GM12878 (cell line): ENCODE measurements at regions not wholly inside any gene's neighbourhood (a gene's known extent, or its start where the extent isn't known, plus 50 kb on each side); places are given as distances from the start of the nearest gene placed in this dataset.

Experiments
- ATAC-seq: fragments of 200-7000 bp; cut with Tn5 transposase; 3 replicates; pipeline ENCODE4 v1.9.1; 2020; ENCODE audit warnings: mild to moderate bottlenecking, moderate library complexity
- BruUV-seq: library from RNA; stranded (reverse); fragments of 400-500 nt; replicated peaks from 2 replicates; lab custom pipeline; 2021; lab: Mats Ljungman, UMichigan
- CTCF ChIA-PET: fragments of 300-600 bp; sonication (Branson Sonifier 250); formaldehyde crosslinking; extraction: SDS; loops from one replicate; lab custom pipeline; 2021; ENCODE audit warnings: inconsistent platforms; lab: Yijun Ruan, JAX
- POLR2A ChIA-PET: fragments of 350-600 bp; formaldehyde crosslinking; extraction: SDS; loops from one replicate; lab custom pipeline; 2021; ENCODE audit warnings: inconsistent platforms; lab: Charles Lee
- RAD21 ChIA-PET: fragments of 300-600 bp; sonication (Branson Sonifier 250); formaldehyde crosslinking; loops from one replicate; lab custom pipeline; 2023; ENCODE audit warnings: antibody characterized with exemption; ENCODE audit not compliant: unreplicated experiment; lab: Charles Lee
- SMC1A ChIA-PET: fragments of 300-600 bp; sonication (Branson Sonifier 250); formaldehyde crosslinking; loops from one replicate; lab custom pipeline; 2023; ENCODE audit not compliant: unreplicated experiment, uncharacterized antibody; lab: Charles Lee
- DNase-seq: peaks from one replicate; pipeline ENCODE4 v3.0.0-alpha.2; 2011; ENCODE audit warnings: low read depth, low spot score
- FAIRE-seq: peaks from 3 replicates; lab custom pipeline; 2011; peaks lifted over from hg19 to GRCh38; lab: Jason Lieb, UNC
- H2AFZ ChIP-seq: 2 replicates; pipeline ENCODE4 v1.6.0; 2011; ENCODE audit warnings: low read depth, low read length, control low read depth; ENCODE audit not compliant: control insufficient read depth
- H3K27ac ChIP-seq: 2 replicates; pipeline ENCODE4 v1.5.1; 2011; ENCODE audit warnings: control low read depth; ENCODE audit not compliant: control insufficient read depth, insufficient read depth
- H3K27me3 ChIP-seq, 2 experiments: replicated peaks in 1 of 2; 2 replicates each; pipeline versions ENCODE4 v1.6.0 to v1.6.1; 2011; ENCODE audit warnings: low read length in 1 of 2; ENCODE audit not compliant: control insufficient read depth in 2 of 2, insufficient read depth in 2 of 2
- H3K36me3 ChIP-seq, 2 experiments: 2 replicates each; pipeline ENCODE4 v1.5.1; 2011; ENCODE audit warnings: low read length in 1 of 2; ENCODE audit not compliant: control insufficient read depth in 2 of 2, insufficient read depth in 2 of 2
- H3K4me1 ChIP-seq: 2 replicates; pipeline ENCODE4 v1.6.1; 2011; ENCODE audit warnings: mild to moderate bottlenecking, low read length, moderate library complexity, mixed read lengths; ENCODE audit not compliant: control insufficient read depth, insufficient read depth
- H3K4me2 ChIP-seq: 2 replicates; pipeline ENCODE4 v1.6.0; 2011; ENCODE audit warnings: control low read depth; ENCODE audit not compliant: control insufficient read depth, insufficient read depth
- H3K4me3 ChIP-seq: fragments of 200-600 bp; sonication (generic); 2 replicates; pipeline ENCODE4 v1.5.1; 2016
- H3K79me2 ChIP-seq: 2 replicates; pipeline ENCODE4 v1.6.0; 2011; ENCODE audit warnings: low read length; ENCODE audit not compliant: control insufficient read depth, insufficient read depth
- H3K9ac ChIP-seq: 2 replicates; pipeline ENCODE4 v1.8.0; 2011; ENCODE audit warnings: low read length, control low read depth, mixed read lengths; ENCODE audit not compliant: control insufficient read depth, insufficient read depth
- H3K9me3 ChIP-seq: replicated peaks from 3 replicates; pipeline ENCODE4 v1.5.1; 2011; ENCODE audit warnings: mild to moderate bottlenecking, low read length; ENCODE audit not compliant: control insufficient read depth, insufficient read depth
- H4K20me1 ChIP-seq: 2 replicates; pipeline ENCODE4 v1.6.0; 2011; ENCODE audit not compliant: control insufficient read depth, insufficient read depth
- BCL11A ChIP-seq: IDR thresholded peaks from 2 replicates; pipeline ENCODE4 v1.6.1; 2011; ENCODE audit warnings: low read depth, low read length
- CREB1 ChIP-seq: IDR thresholded peaks from 2 replicates; pipeline ENCODE4 v1.6.1; 2012; ENCODE audit warnings: low read depth, mild to moderate bottlenecking, inconsistent platforms
- CREM ChIP-seq: IDR thresholded peaks from 2 replicates; pipeline ENCODE4 v1.6.1; 2014; ENCODE audit warnings: antibody characterized with exemption, low read depth
- FOXK2 ChIP-seq: fragments of 450-650 bp; IDR thresholded peaks from 2 replicates; pipeline ENCODE4 v1.6.1; 2017; ENCODE audit warnings: mild to moderate bottlenecking, moderate library complexity
- HCFC1 ChIP-seq: fragments of 150-350 bp; IDR thresholded peaks from 2 replicates; pipeline ENCODE4 v1.6.1; 2014; ENCODE audit warnings: low read length
- IKZF2 ChIP-seq, 2 experiments: fragments of 450-650 bp; IDR thresholded peaks; 2 replicates each; pipeline ENCODE4 v1.6.1; 2017; ENCODE audit warnings: mild to moderate bottlenecking in 2 of 2, moderate library complexity in 2 of 2
- MTA3 ChIP-seq: IDR thresholded peaks from 2 replicates; pipeline ENCODE4 v1.6.1; 2012; ENCODE audit warnings: low read length, inconsistent platforms, borderline replicate concordance
- NR2C1 ChIP-seq: fragments of 450-650 bp; IDR thresholded peaks from 2 replicates; pipeline ENCODE4 v1.6.1; 2017; ENCODE audit warnings: antibody characterized with exemption, mild to moderate bottlenecking, moderate library complexity
- NR2C2 ChIP-seq: IDR thresholded peaks from 2 replicates; pipeline ENCODE4 v1.6.1; 2011; ENCODE audit warnings: borderline replicate concordance, low read depth; ENCODE audit not compliant: control insufficient read depth, insufficient read length
- POLR2A ChIP-seq: IDR thresholded peaks from 2 replicates; pipeline ENCODE4 v1.6.1; 2011; ENCODE audit warnings: low read depth, mild to moderate bottlenecking, low read length
- POLR2AphosphoS2 ChIP-seq: IDR thresholded peaks from 2 replicates; pipeline ENCODE4 v1.6.1; 2011; ENCODE audit warnings: low read depth, mild to moderate bottlenecking, low read length, improper control_type of control experiment, moderate library complexity
- RBBP5 ChIP-seq: fragments of 200-600 bp; sonication (generic); conservative IDR thresholded peaks from 2 replicates; pipeline ENCODE4 v1.6.1; 2016
- RCOR1 ChIP-seq: conservative IDR thresholded peaks from 2 replicates; pipeline ENCODE4 v1.6.1; 2012; ENCODE audit warnings: low read depth, low read length, improper control_type of control experiment
- SMAD1 ChIP-seq: fragments of 450-650 bp; IDR thresholded peaks from 2 replicates; pipeline ENCODE4 v1.6.1; 2018; ENCODE audit warnings: mild to moderate bottlenecking, low read depth; ENCODE audit not compliant: partially characterized antibody
- STAT1 ChIP-seq: fragments of 450-650 bp; conservative IDR thresholded peaks from 2 replicates; pipeline ENCODE4 v1.6.1; 2014; ENCODE audit warnings: antibody characterized with exemption, mild to moderate bottlenecking
- TCF12 ChIP-seq: IDR thresholded peaks from 2 replicates; pipeline ENCODE4 v1.6.1; 2011; ENCODE audit warnings: low read depth, mild to moderate bottlenecking, low read length
- TCF3 ChIP-seq: IDR thresholded peaks from 2 replicates; pipeline ENCODE4 v1.6.1; 2012; ENCODE audit warnings: low read depth, mild to moderate bottlenecking, low read length, borderline replicate concordance; ENCODE audit not compliant: insufficient read depth
- ZNF207 ChIP-seq: fragments of 450-650 bp; IDR thresholded peaks from 2 replicates; pipeline ENCODE4 v1.6.1; 2014; ENCODE audit warnings: antibody characterized with exemption, mild to moderate bottlenecking, borderline replicate concordance
- ZNF217 ChIP-seq: fragments of 450-650 bp; IDR thresholded peaks from 2 replicates; pipeline ENCODE4 v1.6.1; 2017; ENCODE audit warnings: antibody characterized with exemption, mild to moderate bottlenecking
- ZNF274 ChIP-seq: IDR thresholded peaks from one replicate; pipeline ENCODE4 v1.8.0; 2011; ENCODE audit not compliant: insufficient read length, insufficient read depth
- WGBS: methylation state at CpG from one replicate; pipeline ENCODE4 v1.1.6; 2016; ENCODE audit warnings: low lambda C conversion rate; ENCODE audit not compliant: insufficient replicate concordance, insufficient coverage; ENCODE audit errors: missing lambda C conversion rate; 5-methylcytosine and 5-hydroxymethylcytosine counted together
- in situ Hi-C: fragments of 300-500 bp; cut with MboI; formaldehyde crosslinking; loops from 9 replicates; pipeline ENCODE4 v1.14.3; 2018; ENCODE audit warnings: mixed read lengths
- intact Hi-C: fragments of 100-400 bp; cut with micrococcal nuclease; formaldehyde crosslinking; loops from one replicate; pipeline ENCODE4 v1.14.2; 2022; ENCODE audit not compliant: unreplicated experiment
- TF ChIP-seq, protein P1 (sequence below): IDR thresholded peaks from 2 replicates; pipeline ENCODE4 v1.6.1; 2012; ENCODE audit warnings: low read length, inconsistent platforms
- TF ChIP-seq, protein P2 (sequence below): fragments of 450-650 bp; IDR thresholded peaks from 2 replicates; pipeline ENCODE4 v1.6.1; 2016; ENCODE audit warnings: mild to moderate bottlenecking, moderate library complexity, borderline replicate concordance

DNA sequence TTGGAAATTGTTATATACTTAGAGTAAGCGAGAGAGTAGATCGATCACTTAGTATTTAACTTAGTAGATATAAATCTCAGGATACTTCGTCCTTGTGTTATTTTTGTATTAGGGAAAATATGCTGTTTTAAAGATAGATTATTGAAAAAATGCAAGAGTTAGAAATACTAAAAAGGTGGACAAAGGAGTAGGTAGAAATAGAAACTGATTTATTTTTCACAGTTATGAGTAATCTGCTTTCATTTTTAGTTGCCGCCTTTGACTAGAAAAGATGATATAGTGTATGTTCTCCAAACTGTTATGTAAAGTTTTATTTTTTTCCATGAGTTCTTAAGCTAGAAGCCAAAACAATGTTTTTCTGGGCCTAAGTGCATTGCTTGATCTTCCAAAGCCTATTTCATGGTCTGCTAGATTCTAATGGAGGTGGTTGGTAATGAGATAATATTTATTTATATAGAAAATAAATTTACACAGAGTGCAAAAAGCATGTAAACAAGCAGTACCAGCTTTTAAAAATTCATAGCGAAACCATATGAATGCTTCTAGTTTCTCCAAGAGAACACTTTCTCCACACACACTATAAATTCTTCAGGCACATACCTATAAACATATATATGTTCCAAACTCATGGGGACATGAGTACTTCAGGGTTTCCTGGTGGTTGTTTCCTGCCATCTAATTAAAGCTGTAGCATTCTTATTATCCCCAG, 61.1 kb downstream of the DIPK2A start:
- H3K4me1 ChIP-seq = peaks cover 33% of the 10 kb centered on the region
- ChIA-PET CTCF (interaction anchor here (0.7 to 3.0 kb wide), 3 partner anchors 14 to 61 kb away, joined by 3 to 14 read pairs (median 7); partner anchors contain the start of gene DIPK2A), POLR2A (interaction anchor here (1.3 kb wide), 1 partner anchor 61 kb away, joined by 4 read pairs; the partner anchor contains the start of gene DIPK2A), SMC1A (interaction anchor here (0.6 to 7.5 kb wide), 4 partner anchors 27 to 196 kb away, joined by 3 to 53 read pairs (median 4); no protein-coding TSS in a partner anchor), RAD21 (interaction anchor here (0.8 to 1.4 kb wide), 3 partner anchors 43 to 61 kb away, joined by 3 to 6 read pairs (median 5); partner anchors contain the start of gene DIPK2A)
- no TSS peak for BruUV-seq
- no peak overlapping the region for H3K9ac ChIP-seq
- 2% methylated on average over 5 of the region's 5 CpGs for WGBS
- H3K27me3 ChIP-seq = no peaks in the 10 kb centered on the region
- H3K36me3 ChIP-seq = no peaks in the 10 kb centered on the region
- in situ Hi-C loops (no loop called here), intact Hi-C loops (no loop called here)
- peak overlapping the region; percentile 45 for H3K27ac ChIP-seq
- H2AFZ ChIP-seq = peak overlapping the region; percentile 52; the same call in 1 of the 2 replicates
- H3K4me3 ChIP-seq = no peak overlapping the region; the same call in 1 of the 2 replicates
- DNase-seq = peak; percentile 21
- peak; percentile 79 for ATAC-seq
- FAIRE-seq = no peak
- H3K4me2 ChIP-seq = peak overlapping the region; percentile 70
- H3K79me2 ChIP-seq = no peaks in the 10 kb centered on the region
- no peaks in the 10 kb centered on the region for H4K20me1 ChIP-seq
- H3K9me3 ChIP-seq = no peaks in the 10 kb centered on the region
- TF ChIP-seq SMAD1 = no peak
- TF ChIP-seq ZNF217 = peak; percentile 26; the same call in 1 of the 2 replicates
- TF ChIP-seq BCL11A = peak; percentile 59; the same call in 1 of the 2 replicates
- no peak for TF ChIP-seq CREB1
- 0 out of 2 replicates have a peak, but pooled peaks have one; percentile 55 for TF ChIP-seq MTA3
- TF ChIP-seq IKZF2 (IDR thresholded peaks at IDR 0.05) = peak; percentile 62 to 63; a peak in 3 of 4 replicates
- TF ChIP-seq NR2C1 = no peak
- no peak for TF ChIP-seq TCF12
- TF ChIP-seq, protein P1, sequence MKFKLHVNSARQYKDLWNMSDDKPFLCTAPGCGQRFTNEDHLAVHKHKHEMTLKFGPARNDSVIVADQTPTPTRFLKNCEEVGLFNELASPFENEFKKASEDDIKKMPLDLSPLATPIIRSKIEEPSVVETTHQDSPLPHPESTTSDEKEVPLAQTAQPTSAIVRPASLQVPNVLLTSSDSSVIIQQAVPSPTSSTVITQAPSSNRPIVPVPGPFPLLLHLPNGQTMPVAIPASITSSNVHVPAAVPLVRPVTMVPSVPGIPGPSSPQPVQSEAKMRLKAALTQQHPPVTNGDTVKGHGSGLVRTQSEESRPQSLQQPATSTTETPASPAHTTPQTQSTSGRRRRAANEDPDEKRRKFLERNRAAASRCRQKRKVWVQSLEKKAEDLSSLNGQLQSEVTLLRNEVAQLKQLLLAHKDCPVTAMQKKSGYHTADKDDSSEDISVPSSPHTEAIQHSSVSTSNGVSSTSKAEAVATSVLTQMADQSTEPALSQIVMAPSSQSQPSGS = peak; percentile 89
- no peak for TF ChIP-seq HCFC1
- no peak for TF ChIP-seq RCOR1
- TF ChIP-seq ZNF207 = no peak
- TF ChIP-seq, protein P2, sequence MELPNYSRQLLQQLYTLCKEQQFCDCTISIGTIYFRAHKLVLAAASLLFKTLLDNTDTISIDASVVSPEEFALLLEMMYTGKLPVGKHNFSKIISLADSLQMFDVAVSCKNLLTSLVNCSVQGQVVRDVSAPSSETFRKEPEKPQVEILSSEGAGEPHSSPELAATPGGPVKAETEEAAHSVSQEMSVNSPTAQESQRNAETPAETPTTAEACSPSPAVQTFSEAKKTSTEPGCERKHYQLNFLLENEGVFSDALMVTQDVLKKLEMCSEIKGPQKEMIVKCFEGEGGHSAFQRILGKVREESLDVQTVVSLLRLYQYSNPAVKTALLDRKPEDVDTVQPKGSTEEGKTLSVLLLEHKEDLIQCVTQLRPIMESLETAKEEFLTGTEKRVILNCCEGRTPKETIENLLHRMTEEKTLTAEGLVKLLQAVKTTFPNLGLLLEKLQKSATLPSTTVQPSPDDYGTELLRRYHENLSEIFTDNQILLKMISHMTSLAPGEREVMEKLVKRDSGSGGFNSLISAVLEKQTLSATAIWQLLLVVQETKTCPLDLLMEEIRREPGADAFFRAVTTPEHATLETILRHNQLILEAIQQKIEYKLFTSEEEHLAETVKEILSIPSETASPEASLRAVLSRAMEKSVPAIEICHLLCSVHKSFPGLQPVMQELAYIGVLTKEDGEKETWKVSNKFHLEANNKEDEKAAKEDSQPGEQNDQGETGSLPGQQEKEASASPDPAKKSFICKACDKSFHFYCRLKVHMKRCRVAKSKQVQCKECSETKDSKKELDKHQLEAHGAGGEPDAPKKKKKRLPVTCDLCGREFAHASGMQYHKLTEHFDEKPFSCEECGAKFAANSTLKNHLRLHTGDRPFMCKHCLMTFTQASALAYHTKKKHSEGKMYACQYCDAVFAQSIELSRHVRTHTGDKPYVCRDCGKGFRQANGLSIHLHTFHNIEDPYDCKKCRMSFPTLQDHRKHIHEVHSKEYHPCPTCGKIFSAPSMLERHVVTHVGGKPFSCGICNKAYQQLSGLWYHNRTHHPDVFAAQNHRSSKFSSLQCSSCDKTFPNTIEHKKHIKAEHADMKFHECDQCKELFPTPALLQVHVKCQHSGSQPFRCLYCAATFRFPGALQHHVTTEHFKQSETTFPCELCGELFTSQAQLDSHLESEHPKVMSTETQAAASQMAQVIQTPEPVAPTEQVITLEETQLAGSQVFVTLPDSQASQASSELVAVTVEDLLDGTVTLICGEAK = peak; percentile 54
- no peak for TF ChIP-seq FOXK2
- TF ChIP-seq ZNF274 = no peak
- no peak for TF ChIP-seq POLR2A
- TF ChIP-seq NR2C2 = no peak
- no peak for TF ChIP-seq STAT1
- no peak for TF ChIP-seq POLR2AphosphoS2
- peak; percentile 58 for TF ChIP-seq CREM
- TF ChIP-seq RBBP5 = no peak
- no peak for TF ChIP-seq TCF3
